Body of pancreas (tissue), 4 donors: ENCODE measurements at regions not wholly inside any gene's neighbourhood (a gene's known extent, or its start where the extent isn't known, plus 50 kb on each side); places are given as distances from the start of the nearest gene placed in this dataset.

Source experiments
- ATAC-seq: fragments of 150-250 bp; one replicate; pipeline ENCODE4 v1.9.1; 2016
- DNase-seq, 4 donors: peaks; one replicate each; pipeline ENCODE4 v3.0.0-alpha.2; 2019
- H3K27ac ChIP-seq, 4 donors: fragments of 200-600 bp; sonication (generic); 1 replicate in 3 of 4; 2 replicates in 1 of 4; pipeline versions ENCODE4 v1.5.1 to v1.6.1; 2016 to 2019; ENCODE audit warnings: mild to moderate bottlenecking in 1 of 4, mixed read lengths in 1 of 4, moderate library complexity in 1 of 4
- H3K27me3 ChIP-seq, 2 donors: fragments of 200-600 bp; sonication (generic); one replicate each; pipeline ENCODE4 v1.6.0; 2016; ENCODE audit warnings: mild to moderate bottlenecking in 1 of 2
- H3K36me3 ChIP-seq, 2 donors: fragments of 200-600 bp; sonication (generic); replicated peaks in 1 of 2; 2 replicates each; pipeline ENCODE4 v1.5.1; 2016; ENCODE audit warnings: low read depth in 2 of 2; ENCODE audit not compliant: insufficient read depth in 1 of 2
- H3K4me1 ChIP-seq: fragments of 200-600 bp; sonication (generic); one replicate; pipeline ENCODE4 v1.6.0; 2016
- H3K4me3 ChIP-seq, 2 donors: fragments of 200-600 bp; sonication (generic); 1 replicate in 1 of 2; 2 replicates in 1 of 2; pipeline ENCODE4 v1.5.1; 2016 to 2019
- H3K9me3 ChIP-seq, 3 donors: fragments of 200-600 bp; sonication (generic); 1 replicate in 2 of 3; 2 replicates in 1 of 3; pipeline ENCODE4 v1.5.1; 2016
- CTCF ChIP-seq, 7 experiments: fragments of 450-650 bp in 4 of 7; fragments of 200-600 bp in 3 of 7; sonication (generic) in 3 of 7; IDR thresholded peaks; one replicate each; pipeline ENCODE4 v1.5.1; 2016 to 2019; ENCODE audit warnings: antibody characterized with exemption in 7 of 7
- POLR2A ChIP-seq, 3 donors: fragments of 450-650 bp; IDR thresholded peaks; one replicate each; pipeline ENCODE4 v1.6.1; 2016; ENCODE audit warnings: antibody characterized with exemption in 3 of 3, mild to moderate bottlenecking in 2 of 3
- WGBS, 2 donors: methylation state at CpG; one replicate each; pipeline ENCODE4 v1.1.5; 2017; 5-methylcytosine and 5-hydroxymethylcytosine counted together
- intact Hi-C: fragments of 100-400 bp; cut with DNase I; formaldehyde crosslinking; loops from one replicate; pipeline ENCODE4 v1.15.1; 2023

- WGBS, 2 donors = 28 to 30% methylated on average over 2 of the region's 2 CpGs
- intact Hi-C loops = no loop called here
- no peaks in the 10 kb centered on the region for H3K9me3 ChIP-seq
- no peak overlapping the region for H3K4me3 ChIP-seq
- peaks cover 25% of the 10 kb centered on the region for H3K4me1 ChIP-seq
- TF ChIP-seq CTCF (IDR thresholded peaks at IDR 0.05) (no peak), POLR2A (IDR thresholded peaks at IDR 0.05) (no peak)
- H3K27me3 ChIP-seq = no peaks in the 10 kb centered on the region
- H3K27ac ChIP-seq = peak overlapping the region in 2 of 4 donors; percentile 17 to 32
- DNase-seq (no peak), ATAC-seq (no peak)
- no peaks in the 10 kb centered on the region for H3K36me3 ChIP-seq
Observed at GRCh38 chr5:54360925-54361662, 50.7 kb upstream of the ARL15 start.
